ENCODE measurements at regions not wholly inside any gene's neighbourhood (a gene's known extent, or its start where the extent isn't known, plus 50 kb on each side); places are given as distances from the start of the nearest gene placed in this dataset.

GRCh38 chr20:19003366-19004336 lies 190.1 kb downstream of the SCP2D1 start:
- no peak for TF ChIP-seq EZH2 (IDR thresholded peaks at IDR 0.05)
- no peak for TF ChIP-seq YY1 (IDR thresholded peaks at IDR 0.05; ENCODE audit: extremely low read depth, insufficient replicate concordance, low read depth, low read length)
- no peak for TF ChIP-seq ATF3 (IDR thresholded peaks at IDR 0.05)
- TF ChIP-seq ZNF274 (IDR thresholded peaks at IDR 0.05; ENCODE audit: low read depth, low read length), result no peak
- no peaks in the 10 kb centered on the region for H3K9me2 ChIP-seq (ENCODE audit: insufficient read depth)
- no peaks in the 10 kb centered on the region for H3K79me2 ChIP-seq (ENCODE audit: insufficient read depth, low read length)
- H3K9ac ChIP-seq (ENCODE audit: low read length), result no peak overlapping the region
- H3K27ac ChIP-seq (ENCODE audit: low read depth, low read length), result no peak overlapping the region
- no peak overlapping the region for H2AFZ ChIP-seq (ENCODE audit: low read depth, low read length, poor library complexity, severe bottlenecking)
- ChIA-PET RAD21 (ENCODE audit: low non-redundant PET in 1 of 2, low total read pairs in 2 of 2, uncharacterized antibody in 2 of 2, unreplicated experiment in 2 of 2) (no interaction called here), POLR2A (no interaction called here), CTCF (no interaction called here)
- no peaks in the 10 kb centered on the region for H3K36me3 ChIP-seq (ENCODE audit: control insufficient read depth in 1 of 2, insufficient read depth in 2 of 2, low read length in 2 of 2)
- no peak overlapping the region for H3K4me2 ChIP-seq (ENCODE audit: low read length)
- no peak overlapping the region for H3K4me3 ChIP-seq (replicated peaks in 1 of 2; ENCODE audit: low read depth in 1 of 2, low read length in 2 of 2)
- no peaks in the 10 kb centered on the region for H3K27me3 ChIP-seq (ENCODE audit: insufficient read depth, low read length)
- intact Hi-C loops (cut with micrococcal nuclease), result no loop called here
- DNase-seq (ENCODE audit: low read depth, low spot score) (no peak), ATAC-seq (no peak)
- BruUV-seq (replicated peaks), result no TSS peak
- no peaks in the 10 kb centered on the region for H4K20me1 ChIP-seq (ENCODE audit: insufficient read depth)
- no peaks in the 10 kb centered on the region for H3K9me3 ChIP-seq (ENCODE audit: control insufficient read depth in 1 of 2, insufficient read depth in 1 of 2, low read depth in 1 of 2, low read length in 2 of 2)
- H3K4me1 ChIP-seq (ENCODE audit: control insufficient read depth in 1 of 2, insufficient read depth in 2 of 2, low read length in 2 of 2), result no peaks in the 10 kb centered on the region

GRCh38 chr20:19004975-19005374 lies 191.4 kb downstream of the SCP2D1 start:
- Histone ChIP-seq H3K27me3 (ENCODE audit: insufficient read depth, low read length) (no peaks in the 10 kb centered on the region), H4K20me1 (ENCODE audit: insufficient read depth) (no peaks in the 10 kb centered on the region), H3K9ac (ENCODE audit: low read length) (no peak overlapping the region), H3K9me2 (ENCODE audit: insufficient read depth) (no peaks in the 10 kb centered on the region), H3K4me2 (ENCODE audit: low read length) (no peak overlapping the region), H3K4me1 (ENCODE audit: control insufficient read depth in 1 of 2, insufficient read depth in 2 of 2, low read length in 2 of 2) (no peaks in the 10 kb centered on the region), H3K79me2 (ENCODE audit: insufficient read depth, low read length) (no peaks in the 10 kb centered on the region), H3K36me3 (ENCODE audit: control insufficient read depth in 1 of 2, insufficient read depth in 2 of 2, low read length in 2 of 2) (no peaks in the 10 kb centered on the region), H2AFZ (ENCODE audit: low read depth, low read length, poor library complexity, severe bottlenecking) (no peak overlapping the region), H3K4me3 (replicated peaks in 1 of 2; ENCODE audit: low read depth in 1 of 2, low read length in 2 of 2) (no peak overlapping the region), H3K27ac (ENCODE audit: low read depth, low read length) (no peak overlapping the region), H3K9me3 (ENCODE audit: control insufficient read depth in 1 of 2, insufficient read depth in 1 of 2, low read depth in 1 of 2, low read length in 2 of 2) (no peaks in the 10 kb centered on the region)
- DNase-seq (ENCODE audit: low read depth, low spot score) (no peak), ATAC-seq (no peak)
- CTCF ChIA-PET, result no interaction called here
- BruUV-seq (replicated peaks), result no TSS peak
- POLR2A ChIA-PET, result no interaction called here
- RAD21 ChIA-PET (ENCODE audit: low non-redundant PET in 1 of 2, low total read pairs in 2 of 2, uncharacterized antibody in 2 of 2, unreplicated experiment in 2 of 2), result no interaction called here
- intact Hi-C loops (cut with micrococcal nuclease), result no loop called here
- TF ChIP-seq ZFX (IDR thresholded peaks at IDR 0.05) (no peak), SRF (IDR thresholded peaks at IDR 0.05; ENCODE audit: low read depth) (no peak), CEBPB (IDR thresholded peaks at IDR 0.05; ENCODE audit: low read depth) (no peak), FOSL1 (IDR thresholded peaks at IDR 0.05; ENCODE audit: low read depth) (no peak), JUND (IDR thresholded peaks at IDR 0.05) (no peak), CTCF (IDR thresholded peaks at IDR 0.05 in 2 of 3, conservative IDR thresholded peaks at IDR 0.05 in 1 of 3; ENCODE audit: borderline replicate concordance in 1 of 3, insufficient read depth in 1 of 3, low read depth in 2 of 3, low read length in 2 of 3) (no peak), ATF3 (IDR thresholded peaks at IDR 0.05) (no peak), EGR1 (IDR thresholded peaks at IDR 0.05; ENCODE audit: low read depth) (no peak), SP1 (IDR thresholded peaks at IDR 0.05; ENCODE audit: low read depth) (no peak), ZBTB33 (IDR thresholded peaks at IDR 0.05; ENCODE audit: extremely low read depth, insufficient replicate concordance, low read length) (no peak), YY1 (IDR thresholded peaks at IDR 0.05; ENCODE audit: extremely low read depth, insufficient replicate concordance, low read depth, low read length) (no peak)
